Vagina (tissue), 2 donors: ENCODE measurements at regions not wholly inside any gene's neighbourhood (a gene's known extent, or its start where the extent isn't known, plus 50 kb on each side); places are given as distances from the start of the nearest gene placed in this dataset.

ENCODE experiments used
- CTCF ChIP-seq, 3 experiments: fragments of 450-650 bp in 2 of 3; fragments of 200-600 bp in 1 of 3; sonication (generic) in 1 of 3; IDR thresholded peaks; one replicate each; pipeline ENCODE4 v1.5.1; 2017 to 2019; ENCODE audit warnings: antibody characterized with exemption in 3 of 3, mild to moderate bottlenecking in 2 of 3, moderate library complexity in 2 of 3
- POLR2AphosphoS5 ChIP-seq, 2 donors: sonication (generic); formaldehyde crosslinking; IDR thresholded peaks; one replicate each; pipeline ENCODE4 v1.9.0; 2017; ENCODE audit warnings: antibody characterized with exemption in 2 of 2, mild to moderate bottlenecking in 2 of 2, low read depth in 1 of 2; ENCODE audit not compliant: insufficient read depth in 1 of 2

DNA sequence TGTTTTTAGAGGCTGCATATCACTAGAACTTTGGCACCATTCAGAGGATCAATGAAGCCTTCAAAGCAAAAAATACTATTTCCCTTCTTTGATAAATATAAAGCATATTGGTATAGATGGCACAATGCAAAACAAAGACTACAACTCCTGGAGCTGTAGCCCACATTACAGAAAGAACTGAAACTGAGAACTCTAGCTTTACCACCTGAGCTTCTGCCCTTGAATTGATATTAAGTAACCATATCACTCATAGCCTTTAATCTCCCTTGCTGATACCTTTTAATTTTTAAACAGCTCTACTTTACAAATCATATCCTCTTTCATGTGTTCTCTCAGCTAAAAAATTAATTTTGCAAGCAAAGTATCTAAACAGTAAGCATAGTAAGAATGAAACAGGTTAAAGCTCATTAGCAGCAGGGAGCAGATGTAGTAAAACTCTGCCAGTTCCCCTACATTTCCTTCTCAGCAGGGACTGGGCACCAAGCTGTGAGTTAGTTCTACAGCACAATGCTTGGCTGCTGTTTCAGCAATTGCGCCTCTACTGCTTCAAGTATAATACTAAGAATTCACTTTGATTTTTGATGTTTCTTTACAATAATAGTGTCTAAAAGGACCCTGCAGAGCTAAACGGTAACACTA is 97.9 kb upstream of the NANOGP8 start:
- TF ChIP-seq CTCF (IDR thresholded peaks at IDR 0.05) = no peak
- no peak for TF ChIP-seq POLR2AphosphoS5 (IDR thresholded peaks at IDR 0.05; ENCODE audit: insufficient read depth in 1 of 2, low read depth in 1 of 2)
